HG03175 (cell line): ENCODE measurements at regions not wholly inside any gene's neighbourhood (a gene's known extent, or its start where the extent isn't known, plus 50 kb on each side); places are given as distances from the start of the nearest gene placed in this dataset.

Experiments used
- ATAC-seq: cut with Tn5 transposase; IDR thresholded peaks from one replicate; pipeline ENCODE4 v1.9.1; 2021; ENCODE audit warnings: mild to moderate bottlenecking, moderate library complexity; ENCODE audit not compliant: unreplicated experiment

DNA sequence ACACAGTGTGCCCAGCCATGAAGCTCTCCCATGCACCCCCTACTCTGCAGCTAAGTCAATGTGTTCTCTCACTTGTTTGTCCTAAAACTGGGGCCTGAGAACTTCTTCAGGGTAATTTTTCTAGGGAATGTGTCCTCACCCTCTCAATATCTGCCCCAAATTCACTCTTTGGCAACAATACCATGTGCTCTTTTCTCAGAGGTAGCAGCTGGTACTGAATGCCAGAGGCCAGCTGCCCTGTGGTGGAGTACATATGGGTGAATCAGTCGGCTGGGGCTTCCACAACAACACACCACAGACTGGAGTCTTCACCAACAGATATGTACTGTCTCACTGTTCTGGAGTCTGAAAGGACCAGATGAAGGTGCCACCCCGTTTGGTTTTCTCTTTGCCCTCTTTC lies 97.7 kb upstream of the TOP3B start:
- ATAC-seq: no peak

DNA sequence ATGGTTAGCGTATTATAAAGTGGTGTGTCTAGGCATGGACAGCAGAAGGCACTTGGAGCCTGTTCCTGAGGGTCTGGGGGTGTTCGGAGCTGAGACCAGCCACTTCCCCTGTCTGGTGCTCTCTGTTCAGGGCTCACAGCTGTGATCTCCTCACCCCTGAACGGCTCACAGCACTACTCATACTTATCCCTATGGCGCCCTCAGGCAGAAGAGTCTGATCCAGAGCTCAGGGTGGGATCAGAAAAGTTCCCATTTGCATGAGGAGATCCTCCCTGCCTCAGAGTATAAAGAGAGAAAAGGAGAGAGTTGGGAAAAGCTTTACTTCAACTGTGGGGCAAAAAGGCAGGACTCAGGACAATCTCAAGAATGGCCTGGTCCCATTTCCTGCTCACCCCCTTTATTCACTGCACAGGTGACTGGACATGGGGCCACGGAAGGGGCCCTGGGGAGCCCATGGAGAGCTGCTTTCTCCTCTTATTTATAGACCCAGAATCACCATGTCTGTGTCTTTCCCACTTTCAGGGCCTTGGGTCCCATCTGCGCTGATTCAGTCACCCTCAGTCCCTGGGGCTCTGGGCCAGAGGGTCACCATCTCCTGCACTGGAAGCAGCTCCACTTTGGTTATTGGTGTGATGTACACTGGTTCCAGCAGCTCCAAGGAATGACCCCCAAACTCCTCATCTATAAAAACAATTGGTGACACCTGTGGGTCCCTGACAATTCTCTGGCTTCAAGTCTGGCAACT lies 97.0 kb upstream of the TOP3B start:
- no peak for ATAC-seq

DNA sequence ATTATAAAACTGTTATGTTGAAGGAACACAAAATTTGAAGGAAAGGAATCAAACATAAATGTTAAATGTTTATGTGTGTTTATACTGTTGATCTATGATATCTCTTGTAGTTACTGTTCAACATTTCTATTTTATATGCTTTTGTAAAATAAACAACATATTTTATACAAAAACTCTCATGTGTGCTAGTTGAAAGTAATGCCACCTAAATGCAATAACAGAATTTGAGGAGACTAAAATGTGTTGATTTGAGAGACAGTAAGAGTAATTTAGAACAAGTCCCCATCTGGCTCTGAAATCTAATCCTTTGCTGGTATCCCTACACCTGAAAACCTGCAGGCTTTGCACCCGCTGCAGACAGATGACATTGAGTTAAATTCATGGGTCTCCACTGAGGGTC lies 95.7 kb upstream of the TOP3B start:
- ATAC-seq: no peak

DNA sequence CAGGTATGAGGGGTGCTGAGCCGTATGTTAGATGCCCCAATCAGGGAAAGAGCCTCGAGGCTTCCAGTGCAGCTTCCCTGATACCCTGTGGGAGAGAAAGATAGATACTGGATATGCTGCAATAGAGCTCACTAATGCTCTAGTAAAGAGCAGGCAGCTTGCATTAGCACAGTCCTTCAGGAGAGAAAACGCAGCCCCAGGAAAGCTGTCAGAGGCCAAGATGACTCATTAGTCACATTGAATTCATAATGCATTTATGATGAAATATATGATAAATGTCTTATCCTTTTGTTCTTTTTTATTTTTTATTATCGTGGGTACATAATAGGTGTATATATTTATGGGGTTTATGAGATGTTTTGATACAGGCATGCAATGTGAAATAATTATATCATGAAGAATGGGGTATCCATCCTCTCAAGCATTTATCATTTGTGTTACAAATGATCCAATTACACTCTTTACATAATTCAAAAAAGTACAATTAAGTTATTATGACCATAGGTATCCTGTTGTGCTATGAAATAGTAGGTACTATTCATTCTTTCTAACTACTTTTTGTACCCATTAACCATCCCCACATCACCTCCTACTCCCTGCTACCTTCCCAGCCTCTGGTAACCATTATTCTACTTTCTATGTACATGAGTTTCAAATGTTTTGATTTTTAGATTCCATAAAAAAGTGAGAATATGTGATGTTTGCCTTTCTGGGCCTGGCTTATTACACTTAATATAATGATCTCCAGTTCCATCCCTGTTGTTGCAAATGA lies 94.5 kb upstream of the TOP3B start:
- ATAC-seq: no peak

- no peak for ATAC-seq
These were observed 93.8 kb upstream of the TOP3B start for GRCh38 chr22:22076361-22076760.

DNA sequence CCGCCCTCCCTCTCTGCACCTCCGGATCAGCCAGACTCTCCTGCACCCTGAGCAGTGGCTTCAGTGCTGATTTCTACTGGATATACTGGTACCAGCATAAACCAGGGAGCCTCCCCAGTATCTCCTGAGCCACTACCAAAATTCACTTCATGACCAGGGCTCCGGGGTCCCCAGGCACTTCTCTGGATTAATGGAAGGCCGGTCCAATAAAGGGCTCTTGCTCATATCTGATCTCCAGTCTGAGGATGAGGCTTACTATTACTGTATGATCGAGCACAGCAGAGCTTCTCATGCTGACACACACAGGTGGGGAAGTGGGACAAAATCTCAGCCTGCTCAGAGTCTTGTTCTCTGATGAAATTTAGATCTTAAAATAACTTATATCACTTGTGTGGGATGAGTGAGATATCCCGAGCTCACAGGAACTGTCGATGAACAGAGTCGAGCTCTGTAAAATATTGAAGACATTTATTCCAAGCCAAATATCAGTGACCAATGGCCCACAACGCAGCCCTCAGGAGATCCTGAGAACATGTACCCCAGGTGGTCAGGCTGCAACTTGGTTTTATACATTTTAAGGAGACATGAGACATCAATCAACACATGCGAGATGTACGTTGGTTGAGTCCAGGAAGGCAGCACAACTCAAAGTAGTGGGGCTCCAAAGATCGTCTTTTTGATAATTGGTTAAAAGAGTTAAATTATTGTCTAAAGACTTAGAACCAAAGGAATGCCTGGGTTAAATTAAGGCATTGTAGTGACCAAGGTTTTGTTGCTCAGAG lies 93.0 kb upstream of the TOP3B start:
- no peak for ATAC-seq

GRCh38 chr22:22074634-22075381 lies 92.2 kb upstream of the TOP3B start:
- no peak for ATAC-seq

GRCh38 chr22:22073769-22074561 lies 91.4 kb upstream of the TOP3B start:
- no peak for ATAC-seq

DNA sequence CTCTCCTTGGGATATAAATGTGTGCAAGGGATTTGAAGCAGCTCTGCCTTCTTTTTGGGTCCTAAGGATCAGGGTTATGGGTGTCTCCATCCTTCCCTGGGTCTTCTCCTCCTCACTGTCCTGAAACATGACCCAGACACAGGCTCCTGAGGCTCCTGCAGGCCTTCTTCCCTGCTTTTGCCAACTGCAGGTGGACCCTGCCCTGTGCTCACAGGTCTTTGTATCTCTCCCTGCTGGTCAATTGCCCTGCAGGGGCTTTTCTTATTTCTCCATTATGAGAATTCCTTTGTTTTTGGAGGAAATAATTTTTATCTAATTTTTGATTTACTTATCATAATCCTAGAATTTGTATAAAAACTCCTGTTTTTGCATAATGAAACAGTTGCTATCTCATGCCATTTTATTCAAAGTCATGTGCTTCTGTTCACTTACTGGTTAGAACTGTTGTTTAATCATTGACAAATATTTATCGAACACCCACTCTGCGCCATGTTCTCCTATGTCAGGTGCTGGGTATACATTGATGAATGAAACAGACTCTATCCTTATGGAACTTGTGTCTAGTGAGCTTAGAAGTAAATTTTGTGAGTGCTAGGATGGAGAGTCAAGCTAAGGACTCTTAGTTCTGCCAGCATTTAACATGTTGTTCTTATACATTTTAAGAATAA lies 89.7 kb upstream of the TOP3B start:
- no peak for ATAC-seq

- ATAC-seq: no peak
These were observed 88.9 kb upstream of the TOP3B start for GRCh38 chr22:22071455-22071854.

- ATAC-seq: no peak
These were observed 87.8 kb upstream of the TOP3B start for GRCh38 chr22:22070371-22070824.

- ATAC-seq: no peak
These were observed 87.1 kb upstream of the TOP3B start for GRCh38 chr22:22069450-22070370.

GRCh38 chr22:22068657-22069056 lies 86.1 kb upstream of the TOP3B start:
- ATAC-seq: no peak

- no peak for ATAC-seq
These were observed 85.4 kb upstream of the TOP3B start for GRCh38 chr22:22068025-22068424.

GRCh38 chr22:22067192-22067591 lies 84.6 kb upstream of the TOP3B start:
- no peak for ATAC-seq

DNA sequence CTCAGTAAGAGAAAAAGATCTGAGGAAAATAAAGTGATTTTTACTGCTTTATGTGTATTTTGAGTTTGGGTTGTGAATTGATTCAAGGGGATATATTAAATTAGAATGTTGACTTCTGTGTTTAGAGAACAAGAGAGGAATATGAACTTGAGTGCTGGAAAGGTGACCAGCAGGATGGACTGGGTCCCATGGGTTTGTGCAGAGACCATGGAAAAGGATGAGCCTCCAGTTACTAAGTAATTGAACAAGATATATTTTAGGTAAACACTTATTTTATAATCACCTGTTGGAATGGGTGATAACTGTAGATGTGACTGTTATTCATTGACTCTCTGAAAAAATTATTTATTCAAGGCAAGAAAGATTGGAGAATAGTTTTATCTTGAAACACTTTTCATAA lies 82.0 kb upstream of the TOP3B start:
- no peak for ATAC-seq

DNA sequence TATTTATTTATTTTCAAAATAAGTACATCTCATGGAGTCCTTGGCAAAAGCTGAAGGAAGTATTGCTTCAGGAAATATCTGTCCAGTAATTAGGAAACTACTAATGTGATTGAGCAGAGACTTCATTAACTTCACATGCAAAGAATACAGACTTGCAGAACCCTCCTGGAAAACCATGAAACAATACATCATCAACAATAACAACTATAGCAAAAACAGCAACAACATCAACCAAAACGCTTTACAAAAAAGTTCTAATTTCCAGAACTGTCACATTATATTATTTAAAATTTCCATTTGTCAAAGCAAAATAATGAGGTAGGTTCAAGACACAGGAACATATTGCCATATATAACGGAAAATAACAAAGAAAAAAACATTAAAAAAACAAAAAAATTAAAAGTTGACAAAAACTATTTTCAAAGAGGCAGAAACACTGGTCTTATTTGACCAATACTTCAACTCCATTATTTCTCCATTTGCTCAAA lies 79.8 kb upstream of the TOP3B start:
- ATAC-seq: no peak
